ENCODE measurements at regions not wholly inside any gene's neighbourhood (a gene's known extent, or its start where the extent isn't known, plus 50 kb on each side); places are given as distances from the start of the nearest gene placed in this dataset.

GRCh38 chr14:104423701-104424405 is 155.7 kb upstream of the C14orf180 start:
- CTCF ChIA-PET: interaction anchor here (1.0 to 2.3 kb wide), 7 partner anchors 13 to 346 kb away, joined by 3 to 12 read pairs (median 4); no protein-coding TSS in a partner anchor

More at GRCh38 chr14:104423701-104424405, 155.7 kb upstream of the C14orf180 start:
- no peak overlapping the region for H3K9ac ChIP-seq
- no peaks in the 10 kb centered on the region for H3K9me3 ChIP-seq
- H3K4me2 ChIP-seq: no peak overlapping the region
- 66% methylated on average over 16 of the region's 17 CpGs for WGBS (ENCODE audit: low lambda C conversion rate)
- no peak overlapping the region for H3K27ac ChIP-seq (ENCODE audit: low read depth in 2 of 2, low read length in 1 of 2)
- no peaks in the 10 kb centered on the region for H3K79me2 ChIP-seq (ENCODE audit: insufficient read depth)
- POLR2A ChIA-PET: interaction anchor here (0.5 to 1.3 kb wide), 5 partner anchors 13 to 286 kb away, joined by 3 to 7 read pairs (median 3); no protein-coding TSS in a partner anchor
- TF ChIP-seq RFX5 (IDR thresholded peaks at IDR 0.05; ENCODE audit: low read length) (no peak), USF2 (IDR thresholded peaks at IDR 0.05; ENCODE audit: borderline replicate concordance, low read depth, low read length) (no peak), FOXM1 (IDR thresholded peaks at IDR 0.05; ENCODE audit: low read depth) (no peak), NRF1 (IDR thresholded peaks at IDR 0.05; ENCODE audit: low read depth, low read length) (no peak), JUND (IDR thresholded peaks at IDR 0.05) (no peak), MEF2A (IDR thresholded peaks at IDR 0.05; ENCODE audit: borderline replicate concordance, low read depth) (no peak), EP300 (IDR thresholded peaks at IDR 0.05; ENCODE audit: borderline replicate concordance in 1 of 2, low read depth in 1 of 2, low read length in 1 of 2) (no peak), CHD2 (IDR thresholded peaks at IDR 0.05; ENCODE audit: low read length, partially characterized antibody) (no peak), REST (IDR thresholded peaks at IDR 0.05; ENCODE audit: low read depth, low read length) (no peak), NFIC (IDR thresholded peaks at IDR 0.05; ENCODE audit: borderline replicate concordance) (no peak), SIN3A (IDR thresholded peaks at IDR 0.05; ENCODE audit: borderline replicate concordance, low read depth, low read length) (no peak), TCF12 (IDR thresholded peaks at IDR 0.05) (no peak), MXI1 (IDR thresholded peaks at IDR 0.05; ENCODE audit: low read depth, low read length) (no peak), PBX3 (IDR thresholded peaks at IDR 0.05) (no peak), ELF1 (IDR thresholded peaks at IDR 0.05) (no peak), POLR2AphosphoS5 (IDR thresholded peaks at IDR 0.05; ENCODE audit: low read depth, low read length) (no peak), RCOR1 (IDR thresholded peaks at IDR 0.05; ENCODE audit: low read length) (no peak)
- H3K9me2 ChIP-seq: no peaks in the 10 kb centered on the region
- H2AFZ ChIP-seq (ENCODE audit: low read depth): no peak overlapping the region
- peak; percentile 34 for DNase-seq
- no peaks in the 10 kb centered on the region for H3F3A ChIP-seq (replicated peaks; ENCODE audit: insufficient read depth)
- no peaks in the 10 kb centered on the region for H4K20me1 ChIP-seq (ENCODE audit: insufficient read depth)
- no peaks in the 10 kb centered on the region for H3K27me3 ChIP-seq (ENCODE audit: insufficient read depth)
- H3K4me1 ChIP-seq (ENCODE audit: control insufficient read depth in 1 of 2, insufficient read depth in 2 of 2, low read depth in 1 of 2, low read length in 1 of 2): peaks cover 0 to 55% of the 10 kb centered on the region in 2 experiments; a peak in 1 of 4 replicates
- H3K4me3 ChIP-seq (ENCODE audit: low read depth in 2 of 2, low read length in 1 of 2): no peak overlapping the region
- no peaks in the 10 kb centered on the region for H3K36me3 ChIP-seq (replicated peaks in 1 of 2; ENCODE audit: control insufficient read depth in 1 of 2, insufficient read depth in 2 of 2, low read length in 1 of 2)

Data from SK-N-SH (cell line).